ENCODE measurements at regions not wholly inside any gene's neighbourhood (a gene's known extent, or its start where the extent isn't known, plus 50 kb on each side); places are given as distances from the start of the nearest gene placed in this dataset.

DNA sequence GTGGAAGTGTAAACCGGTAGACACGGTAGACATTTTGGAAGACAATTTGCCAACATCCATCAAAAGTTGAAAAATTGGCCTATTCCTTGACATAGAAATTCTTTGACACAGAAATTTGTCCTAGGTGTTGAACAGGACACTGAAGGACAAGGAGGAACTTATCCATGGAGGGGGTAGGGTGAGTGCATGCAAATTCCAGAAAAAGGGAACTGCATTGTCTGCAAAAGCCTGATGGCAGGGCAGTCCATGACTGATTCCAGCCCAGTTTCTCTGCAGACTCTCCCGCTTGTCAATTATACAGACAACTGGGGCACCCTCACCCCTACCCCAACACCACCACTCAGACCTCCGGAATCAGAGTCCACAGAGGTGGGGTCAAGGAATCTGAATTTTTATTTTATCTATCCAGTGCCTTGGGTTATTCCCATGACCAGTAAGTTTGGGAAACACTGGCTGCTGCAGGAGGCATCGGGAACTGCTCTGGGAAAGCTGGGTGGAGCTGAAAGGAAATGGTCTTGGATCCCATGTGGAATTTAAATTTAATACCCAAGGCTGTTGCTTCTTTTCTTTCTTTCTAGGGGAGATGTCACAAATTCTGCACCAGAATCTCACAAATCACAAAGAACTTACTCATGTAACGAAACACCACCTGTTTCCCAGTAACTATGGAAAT lies 103.3 kb upstream of the SLC45A1 start:
- H3K4me3 ChIP-seq (replicated peaks; ENCODE audit: insufficient read depth, low read length): no peak overlapping the region
- no peak for DNase-seq (ENCODE audit: low read depth in 1 of 2, low spot score in 1 of 2)
- H3K27ac ChIP-seq (replicated peaks): no peak overlapping the region
- TF ChIP-seq, protein P1, sequence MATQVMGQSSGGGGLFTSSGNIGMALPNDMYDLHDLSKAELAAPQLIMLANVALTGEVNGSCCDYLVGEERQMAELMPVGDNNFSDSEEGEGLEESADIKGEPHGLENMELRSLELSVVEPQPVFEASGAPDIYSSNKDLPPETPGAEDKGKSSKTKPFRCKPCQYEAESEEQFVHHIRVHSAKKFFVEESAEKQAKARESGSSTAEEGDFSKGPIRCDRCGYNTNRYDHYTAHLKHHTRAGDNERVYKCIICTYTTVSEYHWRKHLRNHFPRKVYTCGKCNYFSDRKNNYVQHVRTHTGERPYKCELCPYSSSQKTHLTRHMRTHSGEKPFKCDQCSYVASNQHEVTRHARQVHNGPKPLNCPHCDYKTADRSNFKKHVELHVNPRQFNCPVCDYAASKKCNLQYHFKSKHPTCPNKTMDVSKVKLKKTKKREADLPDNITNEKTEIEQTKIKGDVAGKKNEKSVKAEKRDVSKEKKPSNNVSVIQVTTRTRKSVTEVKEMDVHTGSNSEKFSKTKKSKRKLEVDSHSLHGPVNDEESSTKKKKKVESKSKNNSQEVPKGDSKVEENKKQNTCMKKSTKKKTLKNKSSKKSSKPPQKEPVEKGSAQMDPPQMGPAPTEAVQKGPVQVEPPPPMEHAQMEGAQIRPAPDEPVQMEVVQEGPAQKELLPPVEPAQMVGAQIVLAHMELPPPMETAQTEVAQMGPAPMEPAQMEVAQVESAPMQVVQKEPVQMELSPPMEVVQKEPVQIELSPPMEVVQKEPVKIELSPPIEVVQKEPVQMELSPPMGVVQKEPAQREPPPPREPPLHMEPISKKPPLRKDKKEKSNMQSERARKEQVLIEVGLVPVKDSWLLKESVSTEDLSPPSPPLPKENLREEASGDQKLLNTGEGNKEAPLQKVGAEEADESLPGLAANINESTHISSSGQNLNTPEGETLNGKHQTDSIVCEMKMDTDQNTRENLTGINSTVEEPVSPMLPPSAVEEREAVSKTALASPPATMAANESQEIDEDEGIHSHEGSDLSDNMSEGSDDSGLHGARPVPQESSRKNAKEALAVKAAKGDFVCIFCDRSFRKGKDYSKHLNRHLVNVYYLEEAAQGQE (IDR thresholded peaks at IDR 0.05; ENCODE audit: insufficient replicate concordance, low read depth): no peak
- TF ChIP-seq, protein P2, sequence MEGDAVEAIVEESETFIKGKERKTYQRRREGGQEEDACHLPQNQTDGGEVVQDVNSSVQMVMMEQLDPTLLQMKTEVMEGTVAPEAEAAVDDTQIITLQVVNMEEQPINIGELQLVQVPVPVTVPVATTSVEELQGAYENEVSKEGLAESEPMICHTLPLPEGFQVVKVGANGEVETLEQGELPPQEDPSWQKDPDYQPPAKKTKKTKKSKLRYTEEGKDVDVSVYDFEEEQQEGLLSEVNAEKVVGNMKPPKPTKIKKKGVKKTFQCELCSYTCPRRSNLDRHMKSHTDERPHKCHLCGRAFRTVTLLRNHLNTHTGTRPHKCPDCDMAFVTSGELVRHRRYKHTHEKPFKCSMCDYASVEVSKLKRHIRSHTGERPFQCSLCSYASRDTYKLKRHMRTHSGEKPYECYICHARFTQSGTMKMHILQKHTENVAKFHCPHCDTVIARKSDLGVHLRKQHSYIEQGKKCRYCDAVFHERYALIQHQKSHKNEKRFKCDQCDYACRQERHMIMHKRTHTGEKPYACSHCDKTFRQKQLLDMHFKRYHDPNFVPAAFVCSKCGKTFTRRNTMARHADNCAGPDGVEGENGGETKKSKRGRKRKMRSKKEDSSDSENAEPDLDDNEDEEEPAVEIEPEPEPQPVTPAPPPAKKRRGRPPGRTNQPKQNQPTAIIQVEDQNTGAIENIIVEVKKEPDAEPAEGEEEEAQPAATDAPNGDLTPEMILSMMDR (IDR thresholded peaks at IDR 0.05; ENCODE audit: insufficient read depth, low read length): no peak
- TF ChIP-seq SPI1 (IDR thresholded peaks at IDR 0.05; ENCODE audit: borderline replicate concordance, low read depth) (no peak), POLR2AphosphoS5 (IDR thresholded peaks at IDR 0.05; ENCODE audit: low read depth) (no peak), GABPA (IDR thresholded peaks at IDR 0.05; ENCODE audit: low read depth) (no peak)
- peaks cover 10% of the 10 kb centered on the region for H3K27me3 ChIP-seq (ENCODE audit: insufficient read depth, poor library complexity, severe bottlenecking)

DNA sequence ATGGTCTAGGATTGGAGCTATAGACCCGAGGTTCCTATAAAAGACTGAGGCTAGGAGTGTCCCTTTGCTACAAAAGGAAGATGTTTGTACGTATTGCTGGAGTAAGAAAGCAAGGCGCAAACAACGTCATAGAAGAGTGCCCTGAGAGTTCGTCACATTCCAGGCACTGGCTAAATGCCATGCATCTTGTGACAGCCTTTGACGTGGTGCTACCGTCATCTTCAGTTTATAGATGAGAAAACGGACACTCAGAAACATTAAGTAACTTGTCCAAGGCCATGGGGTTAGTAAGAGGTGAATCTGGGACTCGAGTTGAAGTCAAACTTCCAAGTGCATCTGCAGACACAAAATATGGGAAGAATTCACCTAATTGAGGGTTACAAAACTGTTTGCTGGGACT lies 104.2 kb upstream of the SLC45A1 start:
- no peak for TF ChIP-seq SPI1 (IDR thresholded peaks at IDR 0.05; ENCODE audit: borderline replicate concordance, low read depth)
- TF ChIP-seq POLR2AphosphoS5 (IDR thresholded peaks at IDR 0.05; ENCODE audit: low read depth): no peak
- TF ChIP-seq, protein P2 (IDR thresholded peaks at IDR 0.05; ENCODE audit: insufficient read depth, low read length): no peak
- TF ChIP-seq, protein P1 (IDR thresholded peaks at IDR 0.05; ENCODE audit: insufficient replicate concordance, low read depth): no peak
- no peak for TF ChIP-seq GABPA (IDR thresholded peaks at IDR 0.05; ENCODE audit: low read depth)
- no peak for DNase-seq (ENCODE audit: low read depth in 1 of 2, low spot score in 1 of 2)
- Histone ChIP-seq H3K4me3 (replicated peaks; ENCODE audit: insufficient read depth, low read length) (no peak overlapping the region), H3K27me3 (ENCODE audit: insufficient read depth, poor library complexity, severe bottlenecking) (peaks cover 10% of the 10 kb centered on the region), H3K27ac (replicated peaks) (no peak overlapping the region)

DNA sequence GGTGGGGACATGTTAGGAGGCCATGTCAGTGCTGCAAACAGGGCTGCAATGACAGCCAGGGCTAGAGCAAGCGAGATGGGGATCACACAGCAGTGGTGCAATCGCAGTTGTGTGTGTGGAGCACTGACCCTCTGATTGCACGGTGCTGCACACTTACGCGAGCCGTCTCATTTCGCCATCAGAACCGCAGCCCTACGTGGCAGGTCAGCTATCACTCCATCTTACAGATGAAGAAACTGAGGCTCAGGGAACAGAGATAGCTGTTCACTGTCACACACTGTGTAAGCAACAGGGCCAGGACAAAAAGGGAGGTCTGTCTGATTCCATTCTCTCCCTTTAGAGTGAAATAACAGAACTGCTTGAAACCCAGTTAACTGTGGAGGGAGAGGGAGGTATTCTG lies 104.8 kb upstream of the SLC45A1 start:
- Histone ChIP-seq H3K4me3 (replicated peaks; ENCODE audit: insufficient read depth, low read length) (no peak overlapping the region), H3K27ac (replicated peaks) (no peak overlapping the region), H3K27me3 (ENCODE audit: insufficient read depth, poor library complexity, severe bottlenecking) (peaks cover 9% of the 10 kb centered on the region)
- peak in 1 of 2 experiments; percentile 41 for DNase-seq (ENCODE audit: low read depth in 1 of 2, low spot score in 1 of 2)
- TF ChIP-seq POLR2AphosphoS5 (IDR thresholded peaks at IDR 0.05; ENCODE audit: low read depth) (no peak), SPI1 (IDR thresholded peaks at IDR 0.05; ENCODE audit: borderline replicate concordance, low read depth) (no peak), GABPA (IDR thresholded peaks at IDR 0.05; ENCODE audit: low read depth) (no peak)
- TF ChIP-seq, protein P2 (IDR thresholded peaks at IDR 0.05; ENCODE audit: insufficient read depth, low read length): no peak
- TF ChIP-seq, protein P1 (IDR thresholded peaks at IDR 0.05; ENCODE audit: insufficient replicate concordance, low read depth): no peak
